Progenitor cell of endocrine pancreas (in vitro differentiated cells): ENCODE measurements at regions not wholly inside any gene's neighbourhood (a gene's known extent, or its start where the extent isn't known, plus 50 kb on each side); places are given as distances from the start of the nearest gene placed in this dataset.

Experiments
- DNase-seq: peaks from one replicate; pipeline ENCODE4 v3.0.0; 2021; ENCODE audit warnings: low spot score; ENCODE audit not compliant: unreplicated experiment
- H3K27ac Mint-ChIP-seq: 2 replicates; pipeline ENCODE4 v1.8.0; 2021; ENCODE audit warnings: mild to moderate bottlenecking, moderate library complexity, mixed read lengths
- H3K27me3 Mint-ChIP-seq: 2 replicates; pipeline ENCODE4 v1.8.0; 2021; ENCODE audit warnings: mixed read lengths
- H3K36me3 Mint-ChIP-seq: 2 replicates; pipeline ENCODE4 v1.8.0; 2022; ENCODE audit warnings: mixed read lengths; ENCODE audit not compliant: insufficient read depth
- H3K4me1 Mint-ChIP-seq: 2 replicates; pipeline ENCODE4 v1.8.0; 2021; ENCODE audit warnings: low read depth, mixed read lengths
- H3K4me3 Mint-ChIP-seq: 2 replicates; pipeline ENCODE4 v1.8.0; 2021; ENCODE audit warnings: low read depth, mild to moderate bottlenecking, moderate library complexity, mixed read lengths
- H3K9me3 Mint-ChIP-seq: 2 replicates; pipeline ENCODE4 v1.8.0; 2021; ENCODE audit warnings: low read depth, mixed read lengths
- TF ChIP-seq, protein P1 (sequence below): fragments of 200-600 bp; sonication (generic); IDR thresholded peaks from one replicate; pipeline ENCODE4 v1.5.0; 2021; ENCODE audit warnings: antibody characterized with exemption, mild to moderate bottlenecking; ENCODE audit not compliant: unreplicated experiment

DNA sequence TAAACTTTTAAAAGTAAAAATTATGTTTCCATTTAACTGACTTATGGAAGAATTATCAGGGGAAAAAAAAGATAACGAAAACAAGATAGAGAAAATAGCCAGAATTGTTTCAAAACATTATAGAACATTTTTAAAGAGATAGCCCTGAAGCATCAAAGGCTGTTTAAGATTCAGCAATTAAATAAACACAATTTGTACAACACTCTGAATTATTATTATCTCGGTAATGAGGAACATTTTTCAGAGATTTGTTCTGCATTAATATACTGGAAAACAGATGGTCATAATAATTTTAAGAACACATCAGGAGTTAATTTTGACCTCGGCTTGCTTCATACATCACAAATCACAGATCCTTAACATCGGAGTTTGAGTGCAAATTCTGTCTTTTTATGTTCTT is 643.8 kb downstream of the SORCS1 start:
- Mint-ChIP-seq H3K36me3 (no peaks in the 10 kb centered on the region), H3K27me3 (no peaks in the 10 kb centered on the region), H3K4me3 (no peak overlapping the region), H3K4me1 (no peaks in the 10 kb centered on the region), H3K27ac (no peak overlapping the region), H3K9me3 (no peaks in the 10 kb centered on the region)
- DNase-seq = no peak
- TF ChIP-seq, protein P1, sequence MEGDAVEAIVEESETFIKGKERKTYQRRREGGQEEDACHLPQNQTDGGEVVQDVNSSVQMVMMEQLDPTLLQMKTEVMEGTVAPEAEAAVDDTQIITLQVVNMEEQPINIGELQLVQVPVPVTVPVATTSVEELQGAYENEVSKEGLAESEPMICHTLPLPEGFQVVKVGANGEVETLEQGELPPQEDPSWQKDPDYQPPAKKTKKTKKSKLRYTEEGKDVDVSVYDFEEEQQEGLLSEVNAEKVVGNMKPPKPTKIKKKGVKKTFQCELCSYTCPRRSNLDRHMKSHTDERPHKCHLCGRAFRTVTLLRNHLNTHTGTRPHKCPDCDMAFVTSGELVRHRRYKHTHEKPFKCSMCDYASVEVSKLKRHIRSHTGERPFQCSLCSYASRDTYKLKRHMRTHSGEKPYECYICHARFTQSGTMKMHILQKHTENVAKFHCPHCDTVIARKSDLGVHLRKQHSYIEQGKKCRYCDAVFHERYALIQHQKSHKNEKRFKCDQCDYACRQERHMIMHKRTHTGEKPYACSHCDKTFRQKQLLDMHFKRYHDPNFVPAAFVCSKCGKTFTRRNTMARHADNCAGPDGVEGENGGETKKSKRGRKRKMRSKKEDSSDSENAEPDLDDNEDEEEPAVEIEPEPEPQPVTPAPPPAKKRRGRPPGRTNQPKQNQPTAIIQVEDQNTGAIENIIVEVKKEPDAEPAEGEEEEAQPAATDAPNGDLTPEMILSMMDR = no peak

DNA sequence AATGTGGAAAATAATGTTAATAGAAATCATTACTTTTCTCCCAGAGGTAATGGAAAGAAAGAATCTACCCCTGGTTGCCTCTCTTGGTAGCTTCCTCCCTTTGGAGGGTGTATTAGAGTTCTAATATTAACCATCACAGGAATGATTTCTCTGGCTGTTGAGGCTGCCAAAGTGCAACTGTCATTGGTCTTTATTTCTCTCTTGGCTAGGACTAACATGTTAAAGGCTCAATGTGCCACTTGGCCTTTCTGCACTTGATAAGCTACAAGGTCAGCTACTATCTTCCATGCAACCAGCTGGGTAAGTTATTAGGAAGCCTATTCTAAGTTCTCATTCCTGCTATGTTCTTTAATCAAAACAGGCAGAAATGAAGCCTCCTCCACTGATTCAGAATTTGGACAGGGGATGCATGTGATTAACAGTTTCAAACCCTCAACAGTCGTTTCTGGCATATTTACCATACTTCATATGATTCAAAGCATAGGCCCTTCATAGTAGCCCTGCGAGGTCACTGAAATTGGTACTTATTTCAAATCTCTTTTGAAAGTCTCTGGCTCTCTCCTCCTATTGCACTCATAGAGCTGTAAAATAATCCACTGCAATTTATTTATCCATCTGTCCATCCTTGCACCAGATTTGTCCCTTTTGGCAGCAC is 645.0 kb downstream of the SORCS1 start:
- Mint-ChIP-seq H3K27me3 (no peaks in the 10 kb centered on the region), H3K27ac (no peak overlapping the region), H3K9me3 (no peaks in the 10 kb centered on the region), H3K4me3 (no peak overlapping the region), H3K4me1 (peaks cover 4% of the 10 kb centered on the region), H3K36me3 (no peaks in the 10 kb centered on the region)
- TF ChIP-seq, protein P1 = no peak
- DNase-seq = no peak

DNA sequence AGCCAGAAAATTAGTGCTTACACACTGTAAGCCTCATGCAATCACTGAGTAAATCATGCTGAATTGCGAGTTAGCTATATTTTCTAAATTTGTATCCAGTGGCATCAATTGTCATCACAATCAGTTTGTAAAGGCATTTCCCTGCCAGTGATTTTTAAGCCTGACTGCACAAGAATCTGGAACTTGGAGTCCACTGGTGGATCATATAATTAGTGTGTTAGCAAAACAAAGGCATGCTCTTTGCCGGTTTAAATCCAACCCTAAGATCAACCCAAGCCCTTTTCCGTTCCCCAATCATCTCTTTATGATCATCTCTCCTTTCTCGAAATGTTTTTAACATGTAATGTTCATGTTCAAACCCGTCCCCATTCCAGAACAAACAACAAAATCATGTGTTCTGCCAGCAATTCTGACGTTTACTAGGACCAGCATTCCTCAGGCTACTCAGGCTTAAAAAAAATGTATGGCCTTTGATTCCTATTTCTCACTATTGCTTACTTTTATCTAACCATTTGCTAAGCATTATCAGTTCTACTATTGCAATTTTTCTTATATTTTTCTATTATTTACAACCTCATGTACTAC is 649.2 kb downstream of the SORCS1 start:
- TF ChIP-seq, protein P1 = no peak
- no peak for DNase-seq
- peak overlapping the region; percentile 6 for H3K27ac Mint-ChIP-seq
- no peak overlapping the region for H3K4me3 Mint-ChIP-seq
- H3K27me3 Mint-ChIP-seq = no peaks in the 10 kb centered on the region
- peaks cover 3% of the 10 kb centered on the region for H3K9me3 Mint-ChIP-seq
- no peaks in the 10 kb centered on the region for H3K36me3 Mint-ChIP-seq
- peaks cover 21% of the 10 kb centered on the region for H3K4me1 Mint-ChIP-seq

DNA sequence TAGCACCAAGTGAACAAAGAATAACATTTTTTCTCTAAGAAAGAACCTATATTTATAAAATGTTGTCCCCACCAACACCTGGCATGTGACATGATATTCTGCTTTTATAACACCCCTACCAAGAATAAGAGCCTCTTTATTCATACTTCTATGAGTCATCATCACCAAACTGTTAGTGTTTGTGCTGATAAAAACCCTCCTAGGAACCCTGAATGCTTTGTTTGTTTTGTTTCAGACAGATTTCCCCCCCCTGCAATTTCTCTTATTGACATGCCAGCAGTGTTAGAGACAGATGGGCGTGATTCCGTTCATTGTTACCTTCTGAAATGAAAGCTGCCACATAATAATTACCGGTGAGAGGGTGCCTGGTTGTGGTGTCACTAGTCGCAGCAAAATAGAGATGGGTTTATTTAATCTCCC is 651.1 kb downstream of the SORCS1 start:
- peak overlapping the region; percentile 11 for H3K27ac Mint-ChIP-seq
- DNase-seq = no peak

DNA sequence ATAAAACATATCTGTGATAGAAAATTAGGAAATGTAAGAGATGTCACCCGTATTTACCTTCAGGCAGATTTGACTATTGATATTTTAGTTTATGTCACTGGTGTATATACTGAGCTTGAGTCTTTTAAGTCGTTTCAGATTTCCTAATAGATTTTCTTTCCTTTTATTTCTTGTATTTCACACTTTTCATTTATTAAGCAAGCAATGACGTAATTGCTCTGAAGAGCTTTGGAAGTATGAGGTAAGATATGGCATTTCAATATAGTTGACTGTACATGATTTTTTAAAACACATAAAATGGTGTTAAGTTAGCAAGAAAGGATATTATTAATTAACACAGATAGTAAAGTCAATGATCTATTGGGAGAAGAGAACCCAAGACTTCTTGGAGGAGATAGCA is 652.6 kb downstream of the SORCS1 start:
- H3K4me3 Mint-ChIP-seq = no peak overlapping the region
- H3K36me3 Mint-ChIP-seq = no peaks in the 10 kb centered on the region
- H3K27ac Mint-ChIP-seq = no peak overlapping the region
- H3K4me1 Mint-ChIP-seq = peaks cover 21% of the 10 kb centered on the region
- H3K27me3 Mint-ChIP-seq = no peaks in the 10 kb centered on the region
- TF ChIP-seq, protein P1 = no peak
- peaks cover 3% of the 10 kb centered on the region for H3K9me3 Mint-ChIP-seq
- no peak for DNase-seq

More for the DNA sequence above, 651.1 kb downstream of the SORCS1 start:
- TF ChIP-seq, protein P1 = no peak
- peaks cover 21% of the 10 kb centered on the region for H3K4me1 Mint-ChIP-seq
- H3K27me3 Mint-ChIP-seq = no peaks in the 10 kb centered on the region
- no peak overlapping the region for H3K4me3 Mint-ChIP-seq
- peaks cover 3% of the 10 kb centered on the region for H3K9me3 Mint-ChIP-seq
- no peaks in the 10 kb centered on the region for H3K36me3 Mint-ChIP-seq
